ENCODE measurements at regions not wholly inside any gene's neighbourhood (a gene's known extent, or its start where the extent isn't known, plus 50 kb on each side); places are given as distances from the start of the nearest gene placed in this dataset.

DNA sequence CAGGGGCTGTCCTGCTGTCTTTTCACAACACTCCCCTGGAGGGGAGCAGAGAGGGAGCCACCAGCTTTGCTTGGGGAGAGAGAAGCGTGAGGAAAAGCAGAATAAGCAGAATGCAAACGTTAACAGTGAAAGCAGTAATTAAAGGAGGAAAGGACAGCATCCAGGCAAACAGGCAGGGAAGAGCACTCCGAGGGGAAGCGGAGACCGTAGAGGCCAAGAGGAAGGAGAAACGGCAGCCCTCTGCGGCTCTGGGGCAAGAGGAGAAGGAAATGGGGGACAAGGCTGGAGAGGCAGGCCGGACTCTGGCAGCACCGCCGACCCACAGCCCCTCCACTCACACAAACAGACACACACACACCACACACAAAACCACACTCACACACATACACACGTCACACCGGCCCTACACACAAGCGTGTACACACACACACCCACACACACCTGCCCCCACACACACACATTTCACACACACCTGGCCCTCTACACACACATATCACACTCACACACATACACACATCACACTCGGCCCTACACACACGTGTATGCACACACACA lies 449.8 kb downstream of the SOX6 start:
- TF ChIP-seq, protein P1, sequence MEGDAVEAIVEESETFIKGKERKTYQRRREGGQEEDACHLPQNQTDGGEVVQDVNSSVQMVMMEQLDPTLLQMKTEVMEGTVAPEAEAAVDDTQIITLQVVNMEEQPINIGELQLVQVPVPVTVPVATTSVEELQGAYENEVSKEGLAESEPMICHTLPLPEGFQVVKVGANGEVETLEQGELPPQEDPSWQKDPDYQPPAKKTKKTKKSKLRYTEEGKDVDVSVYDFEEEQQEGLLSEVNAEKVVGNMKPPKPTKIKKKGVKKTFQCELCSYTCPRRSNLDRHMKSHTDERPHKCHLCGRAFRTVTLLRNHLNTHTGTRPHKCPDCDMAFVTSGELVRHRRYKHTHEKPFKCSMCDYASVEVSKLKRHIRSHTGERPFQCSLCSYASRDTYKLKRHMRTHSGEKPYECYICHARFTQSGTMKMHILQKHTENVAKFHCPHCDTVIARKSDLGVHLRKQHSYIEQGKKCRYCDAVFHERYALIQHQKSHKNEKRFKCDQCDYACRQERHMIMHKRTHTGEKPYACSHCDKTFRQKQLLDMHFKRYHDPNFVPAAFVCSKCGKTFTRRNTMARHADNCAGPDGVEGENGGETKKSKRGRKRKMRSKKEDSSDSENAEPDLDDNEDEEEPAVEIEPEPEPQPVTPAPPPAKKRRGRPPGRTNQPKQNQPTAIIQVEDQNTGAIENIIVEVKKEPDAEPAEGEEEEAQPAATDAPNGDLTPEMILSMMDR (IDR thresholded peaks at IDR 0.05): no peak
- no peak for TF ChIP-seq POLR2AphosphoS5 (IDR thresholded peaks at IDR 0.05)
